GM18907 (cell line): ENCODE measurements at regions not wholly inside any gene's neighbourhood (a gene's known extent, or its start where the extent isn't known, plus 50 kb on each side); places are given as distances from the start of the nearest gene placed in this dataset.
"Not testable (repeated sequence)": the region's sequence is repeated elsewhere in the genome, so short reads cannot be mapped to it uniquely, and the experiment has no call there.

Source experiments
- ATAC-seq: cut with Tn5 transposase; IDR thresholded peaks from one replicate; pipeline ENCODE4 v1.9.1; 2021; ENCODE audit warnings: mild to moderate bottlenecking, moderate library complexity; ENCODE audit not compliant: unreplicated experiment

GRCh38 chr3:40924559-40925141 is 274.7 kb upstream of the CTNNB1 start:
- no peak for ATAC-seq

DNA sequence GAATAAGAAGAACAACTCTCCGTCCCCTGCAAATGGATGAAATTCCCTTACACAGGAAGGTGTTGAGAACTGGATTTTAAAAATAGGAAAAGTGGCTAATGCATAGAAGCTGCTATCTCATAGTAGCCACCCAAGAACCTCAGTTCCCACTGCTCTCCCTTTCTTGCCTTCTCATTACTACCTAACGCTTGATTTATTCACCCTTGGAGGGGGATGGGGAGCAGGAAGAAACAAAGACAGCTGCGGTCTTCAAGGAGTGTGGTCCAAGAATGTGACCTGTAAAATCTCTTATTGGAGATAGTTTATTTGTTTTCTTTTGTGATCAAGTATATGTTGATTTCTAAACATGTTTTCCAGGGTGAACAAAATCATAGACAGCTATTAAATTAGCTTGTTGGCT is 274.1 kb upstream of the CTNNB1 start:
- ATAC-seq, result no peak

DNA sequence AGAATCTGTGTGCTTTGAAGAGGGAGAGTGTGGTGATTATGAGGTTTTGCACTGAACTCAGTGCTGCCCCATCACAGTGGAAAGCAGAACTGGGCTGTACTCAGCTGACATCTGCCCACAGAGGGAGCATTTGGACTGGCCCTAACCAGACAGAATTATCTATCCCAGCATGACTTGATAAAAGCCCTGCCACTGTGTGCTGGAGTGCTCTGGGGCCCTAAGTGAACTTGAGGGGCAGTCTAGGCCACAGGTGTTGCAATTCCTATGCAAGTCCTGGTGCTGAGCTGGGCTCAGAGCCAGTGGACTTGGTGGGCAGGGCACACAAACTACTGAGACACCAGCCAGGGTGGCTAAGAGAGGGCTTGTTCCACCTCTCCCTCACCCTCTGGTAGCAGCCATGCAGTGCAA is 269.2 kb upstream of the CTNNB1 start:
- ATAC-seq, result no peak

DNA sequence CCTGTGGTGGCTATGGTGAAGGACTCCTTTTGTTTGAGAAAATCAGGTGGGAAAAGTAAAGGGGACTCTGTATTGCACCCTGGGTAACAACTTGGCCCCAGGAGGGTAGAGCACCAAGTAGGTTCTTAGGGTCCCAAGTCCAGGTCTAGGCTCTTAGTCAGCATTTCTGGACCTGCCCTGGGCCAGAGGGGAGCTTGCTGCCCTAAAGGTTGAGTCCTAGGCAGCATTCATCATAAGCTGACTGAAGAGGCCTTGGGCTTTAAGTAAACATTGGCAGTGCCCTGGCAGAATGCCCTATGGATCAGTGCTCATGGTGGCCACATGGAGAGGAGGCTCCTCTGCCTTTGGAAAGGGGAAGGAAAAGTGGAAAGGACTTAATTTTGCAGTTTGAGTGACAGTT is 268.5 kb upstream of the CTNNB1 start:
- ATAC-seq, result no peak

- ATAC-seq, result no peak
Observed at GRCh38 chr3:40938591-40938990, 260.7 kb upstream of the CTNNB1 start.

DNA sequence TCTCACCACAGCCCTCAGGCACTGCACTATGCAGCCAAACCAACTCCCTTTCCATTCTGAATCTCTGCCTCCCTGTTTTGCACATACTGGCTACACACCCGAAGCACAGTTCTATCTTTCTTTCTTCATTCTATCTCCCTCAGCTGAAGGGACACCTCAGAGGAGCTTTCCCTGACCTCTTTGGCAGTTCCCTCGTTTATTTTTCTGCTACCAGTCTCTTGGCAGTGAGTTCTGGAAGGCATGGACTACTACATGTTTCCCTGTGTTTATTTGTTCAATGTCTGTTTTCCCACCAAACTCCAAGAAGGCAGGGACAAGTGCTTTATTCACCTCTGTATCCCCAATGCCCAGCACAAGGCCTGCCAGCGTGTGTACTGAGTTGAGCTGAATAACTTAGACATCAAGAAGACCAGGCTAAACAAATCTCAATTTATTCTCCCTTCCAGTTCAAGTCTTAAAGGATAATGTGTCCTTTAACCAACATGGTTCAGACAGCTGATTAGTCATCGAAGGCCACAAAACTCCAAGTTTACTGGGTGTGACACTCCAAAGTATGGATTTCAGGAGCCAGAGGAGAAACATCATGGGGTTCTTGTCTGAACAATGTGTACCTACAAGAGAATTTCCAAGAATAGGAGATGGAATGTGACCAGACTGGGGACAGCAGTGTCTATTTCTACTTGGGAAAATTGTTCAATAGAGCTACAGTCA is 260.1 kb upstream of the CTNNB1 start:
- no peak for ATAC-seq

GRCh38 chr3:40939741-40940130 is 259.6 kb upstream of the CTNNB1 start:
- ATAC-seq, result no peak

- ATAC-seq, result no peak
Observed at GRCh38 chr3:40940651-40941050, 258.7 kb upstream of the CTNNB1 start.

DNA sequence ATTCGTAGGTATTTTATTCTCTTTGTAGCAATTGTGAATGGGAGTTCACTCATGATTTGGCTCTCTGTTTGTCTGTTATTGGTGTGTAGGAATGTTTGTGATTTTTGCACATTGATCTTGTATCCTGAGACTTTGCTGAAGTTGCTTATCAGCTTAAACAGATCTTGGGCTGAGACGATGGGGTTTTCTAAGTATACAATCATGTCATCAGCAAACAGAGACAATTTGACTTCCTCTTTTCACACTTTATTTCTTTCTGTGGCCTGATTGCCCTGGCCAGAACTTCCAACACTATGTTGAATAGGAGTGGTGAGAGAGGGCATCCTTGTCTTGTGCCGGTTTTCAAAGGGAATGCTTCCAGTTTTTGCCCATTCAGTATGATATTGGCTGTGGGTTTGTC is 252.3 kb upstream of the CTNNB1 start:
- ATAC-seq, result not testable (repeated sequence)

GRCh38 chr3:40949347-40949746 is 250.0 kb upstream of the CTNNB1 start:
- ATAC-seq, result not testable (repeated sequence)

DNA sequence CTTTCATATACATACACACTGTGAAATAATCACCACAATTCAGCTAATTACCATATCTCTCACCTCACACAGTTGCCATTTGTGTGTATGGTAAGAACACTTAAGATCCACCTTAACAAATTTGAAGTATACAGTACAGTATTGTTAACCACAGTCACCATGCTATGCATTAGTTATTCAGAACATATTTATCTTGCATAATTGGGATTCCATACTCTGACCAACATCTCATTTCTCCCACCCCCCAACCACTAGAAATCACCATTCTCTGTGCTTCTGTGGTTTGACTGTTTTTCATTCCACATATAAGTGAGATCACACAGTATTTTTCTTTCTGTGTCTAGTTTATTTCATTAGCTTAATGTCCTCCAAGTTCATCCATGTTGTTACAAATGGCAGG is 247.7 kb upstream of the CTNNB1 start:
- no peak for ATAC-seq

DNA sequence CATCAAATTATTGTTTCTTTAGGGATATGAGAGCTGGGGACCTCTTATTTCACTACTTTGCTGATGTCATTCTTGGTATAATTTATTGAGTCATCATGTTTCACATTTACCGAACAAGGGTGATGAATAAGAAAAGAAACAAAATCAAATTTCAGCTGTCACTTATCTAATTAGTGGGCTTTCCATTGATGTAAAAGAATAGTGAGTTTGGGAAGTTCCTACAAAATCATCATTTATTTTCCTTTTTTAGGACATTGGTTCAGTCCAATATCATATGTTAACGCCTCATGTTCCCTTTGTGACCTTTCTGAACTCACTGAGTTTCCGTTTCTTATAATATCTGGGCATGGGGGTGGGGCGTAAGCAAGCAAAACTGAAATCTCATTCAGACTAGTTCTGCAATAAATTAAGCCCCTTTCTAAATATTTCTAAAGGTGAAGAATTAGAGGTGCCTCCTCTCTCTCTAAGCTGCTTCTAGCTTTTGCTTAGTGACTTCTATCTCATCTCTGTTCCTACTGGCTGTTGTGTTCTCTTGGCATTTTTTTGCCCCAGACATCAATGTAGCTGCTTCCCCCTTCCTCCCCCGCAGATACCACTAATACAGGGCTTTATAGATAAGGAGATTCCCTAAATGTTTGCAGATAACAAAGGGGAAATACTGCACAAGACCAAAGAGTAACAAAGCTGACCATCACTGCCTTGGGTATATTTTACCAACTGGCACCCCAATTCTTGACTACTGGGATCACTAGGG is 238.0 kb upstream of the CTNNB1 start:
- ATAC-seq, result no peak

- ATAC-seq, result no peak
Observed at GRCh38 chr3:40962721-40963120, 236.6 kb upstream of the CTNNB1 start.

GRCh38 chr3:40968666-40969065 is 230.6 kb upstream of the CTNNB1 start:
- no peak for ATAC-seq

DNA sequence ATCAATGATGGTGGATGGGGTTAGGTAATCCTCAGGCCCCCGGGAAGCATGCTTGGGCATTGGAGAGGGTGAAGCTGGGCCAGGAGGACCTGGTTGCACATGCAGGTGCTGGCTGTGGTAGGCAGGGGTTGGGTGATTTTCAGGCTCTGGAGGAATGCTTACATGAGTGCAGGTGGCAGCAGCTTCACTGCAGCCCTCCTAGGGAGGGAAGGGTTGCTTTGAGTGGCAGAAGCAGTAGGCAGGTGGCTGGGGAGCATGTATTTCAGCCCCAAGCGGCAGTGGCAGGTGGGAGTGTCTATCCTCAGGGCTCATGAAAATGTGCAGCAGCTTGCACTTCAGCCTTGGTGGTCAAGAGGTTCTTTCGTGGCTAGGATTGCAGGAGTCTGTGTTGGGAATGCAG is 230.0 kb upstream of the CTNNB1 start:
- no peak for ATAC-seq

GRCh38 chr3:40969756-40970466 is 229.4 kb upstream of the CTNNB1 start:
- ATAC-seq, result no peak

DNA sequence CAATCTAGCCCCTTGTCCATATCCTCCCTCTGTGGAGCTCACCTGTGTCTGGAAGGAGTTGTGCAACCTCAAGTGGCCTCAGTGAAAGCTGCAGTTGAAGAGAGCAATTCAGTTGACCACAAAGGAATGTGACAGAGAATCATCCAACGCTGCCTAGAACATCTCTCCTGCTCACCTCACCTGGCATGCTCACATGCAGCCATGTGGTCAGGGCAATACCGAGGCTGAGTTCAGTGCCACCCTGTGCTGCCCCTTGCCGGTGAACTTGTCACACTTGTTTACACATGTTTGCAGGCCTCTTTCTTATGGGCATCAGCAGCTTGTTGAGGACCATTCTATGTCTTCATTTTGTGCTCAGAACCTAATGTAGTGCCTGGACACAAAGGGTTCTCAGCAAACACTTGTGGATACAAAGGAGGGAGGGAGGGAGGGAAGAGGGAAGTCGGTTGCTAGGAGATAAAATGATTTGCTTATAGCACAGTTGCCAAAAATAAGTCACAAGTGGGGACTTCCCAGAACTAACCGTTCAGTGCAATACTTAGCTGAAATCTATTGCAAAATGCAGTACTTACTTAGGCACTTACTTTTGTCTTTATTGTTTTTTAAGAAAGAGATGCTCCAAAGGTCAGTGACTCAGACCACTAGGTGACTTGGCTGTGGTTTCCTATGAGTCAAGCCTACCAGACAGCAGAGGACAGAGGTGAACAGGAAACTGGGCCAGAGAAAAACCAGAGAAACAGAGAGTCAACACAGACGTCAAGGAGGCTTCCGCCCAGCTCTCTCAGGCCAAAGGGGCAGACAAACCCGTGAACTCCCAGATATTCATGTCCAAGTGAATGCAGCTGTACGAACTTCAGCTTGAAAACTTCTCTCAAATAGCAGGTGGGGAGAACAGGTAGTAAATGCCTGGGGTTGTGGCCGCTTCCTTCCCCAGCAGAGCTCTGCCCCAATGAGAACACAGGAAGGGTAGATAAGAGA is 227.8 kb upstream of the CTNNB1 start:
- ATAC-seq, result peak; percentile 96

GRCh38 chr3:40972350-40972749 is 227.0 kb upstream of the CTNNB1 start:
- no peak for ATAC-seq

DNA sequence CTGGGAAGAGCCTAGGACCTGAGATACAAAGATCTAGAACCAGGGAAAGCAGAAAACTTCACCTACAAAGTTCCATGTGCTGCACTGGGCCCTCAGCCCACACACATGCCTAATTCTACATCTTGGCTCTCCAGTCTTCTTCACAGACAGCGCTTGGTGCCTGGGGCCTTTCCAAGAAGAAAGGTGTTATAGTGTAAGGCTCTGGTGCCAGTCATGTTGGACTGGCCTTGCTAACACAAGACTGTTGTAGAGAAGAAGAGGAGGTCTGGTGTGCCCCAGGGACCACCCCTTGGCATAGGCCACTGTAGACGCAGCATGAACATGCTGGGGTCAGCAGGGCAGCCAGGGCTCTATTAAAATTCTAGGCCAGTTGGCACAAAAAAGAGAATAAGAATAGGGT is 226.2 kb upstream of the CTNNB1 start:
- ATAC-seq, result no peak

- no peak for ATAC-seq
Observed at GRCh38 chr3:40975711-40976121, 223.6 kb upstream of the CTNNB1 start.
